NB4 (cell line): ENCODE measurements at regions not wholly inside any gene's neighbourhood (a gene's known extent, or its start where the extent isn't known, plus 50 kb on each side); places are given as distances from the start of the nearest gene placed in this dataset.

Source experiments
- DNase-seq: peaks from one replicate; pipeline ENCODE4 v3.0.0; 2010; ENCODE audit warnings: low read depth
- H3K4me3 ChIP-seq: one replicate; pipeline ENCODE4 v1.5.1; 2011; ENCODE audit warnings: mild to moderate bottlenecking, low read depth, low read length, moderate library complexity
- CTCF ChIP-seq: IDR thresholded peaks from one replicate; pipeline ENCODE4 v1.5.1; 2012; ENCODE audit warnings: low read depth, low read length
- MAX ChIP-seq: IDR thresholded peaks from 2 replicates; pipeline ENCODE4 v1.6.1; 2011; ENCODE audit warnings: low read depth, low read length
- MYC ChIP-seq: IDR thresholded peaks from 2 replicates; pipeline ENCODE4 v1.6.1; 2011; ENCODE audit warnings: low read depth, low read length
- POLR2A ChIP-seq: IDR thresholded peaks from 2 replicates; pipeline ENCODE4 v1.6.1; 2011; ENCODE audit warnings: mild to moderate bottlenecking; ENCODE audit not compliant: insufficient read length; ENCODE audit errors: extremely low read depth

- no peak overlapping the region for H3K4me3 ChIP-seq
- no peak for DNase-seq
- TF ChIP-seq POLR2A (no peak), MYC (no peak), MAX (no peak), CTCF (no peak)
These were observed 1313.0 kb upstream of the GBE1 start for GRCh38 chr3:83074485-83074884.

- no peak for DNase-seq
- TF ChIP-seq POLR2A (no peak), MAX (no peak), CTCF (no peak), MYC (no peak)
- H3K4me3 ChIP-seq = no peak overlapping the region
These were observed 1304.5 kb upstream of the GBE1 start for GRCh38 chr3:83065851-83066460.

- TF ChIP-seq MYC = no peak
- no peak for TF ChIP-seq MAX
- TF ChIP-seq CTCF = no peak
- no peak for TF ChIP-seq POLR2A
- no peak overlapping the region for H3K4me3 ChIP-seq
- no peak for DNase-seq
These were observed 1302.0 kb upstream of the GBE1 start for GRCh38 chr3:83063446-83063845.

- DNase-seq = no peak
- no peak for TF ChIP-seq CTCF
- H3K4me3 ChIP-seq = no peak overlapping the region
These were observed 1287.1 kb upstream of the GBE1 start for GRCh38 chr3:83048556-83048955.

GRCh38 chr3:83039422-83039821 lies 1278.0 kb upstream of the GBE1 start:
- TF ChIP-seq MYC = no peak
- TF ChIP-seq MAX = no peak
- TF ChIP-seq CTCF = no peak
- TF ChIP-seq POLR2A = no peak
- no peak for DNase-seq
- no peak overlapping the region for H3K4me3 ChIP-seq

GRCh38 chr3:83035704-83036010 lies 1274.2 kb upstream of the GBE1 start:
- no peak for DNase-seq
- H3K4me3 ChIP-seq = no peak overlapping the region
- TF ChIP-seq POLR2A = no peak
- TF ChIP-seq MAX = no peak
- TF ChIP-seq MYC = no peak
- no peak for TF ChIP-seq CTCF
